H9 (cell line): ENCODE measurements at regions not wholly inside any gene's neighbourhood (a gene's known extent, or its start where the extent isn't known, plus 50 kb on each side); places are given as distances from the start of the nearest gene placed in this dataset.

Experiments used
- DNase-seq: peaks from one replicate; pipeline ENCODE4 v3.0.0-alpha.2; 2017
- H2AFZ ChIP-seq: one replicate; pipeline ENCODE4 v1.6.1; 2013; ENCODE audit warnings: mild to moderate bottlenecking, low read length, control low read depth, moderate library complexity
- H2AK5ac ChIP-seq: 2 replicates; pipeline ENCODE4 v1.6.1; 2013; ENCODE audit warnings: low read length, control low read depth, mixed read lengths; ENCODE audit not compliant: insufficient read length
- H2BK120ac ChIP-seq: one replicate; pipeline ENCODE4 v1.6.1; 2013; ENCODE audit warnings: low read depth, mild to moderate bottlenecking, low read length, control low read depth, inconsistent platforms; ENCODE audit not compliant: poor library complexity, severe bottlenecking
- H2BK12ac ChIP-seq: 2 replicates; pipeline ENCODE4 v1.6.1; 2013; ENCODE audit warnings: low read length, control low read depth, mixed read lengths, low read depth; ENCODE audit not compliant: insufficient read length
- H2BK15ac ChIP-seq: 2 replicates; pipeline ENCODE4 v1.6.1; 2013; ENCODE audit warnings: low read depth, low read length, control low read depth
- H2BK20ac ChIP-seq: one replicate; pipeline ENCODE4 v1.6.1; 2013; ENCODE audit warnings: low read depth, mild to moderate bottlenecking, low read length, control low read depth, inconsistent platforms; ENCODE audit not compliant: poor library complexity, severe bottlenecking
- H2BK5ac ChIP-seq: 2 replicates; pipeline ENCODE4 v1.6.1; 2013; ENCODE audit warnings: low read length, control low read depth, mixed read lengths; ENCODE audit not compliant: insufficient read length
- H3K14ac ChIP-seq: 2 replicates; pipeline ENCODE4 v1.6.1; 2013; ENCODE audit warnings: low read length, control low read depth; ENCODE audit not compliant: insufficient read depth
- H3K18ac ChIP-seq: 2 replicates; pipeline ENCODE4 v1.6.1; 2013; ENCODE audit warnings: low read depth, mild to moderate bottlenecking, mixed read lengths, low read length, control low read depth; ENCODE audit not compliant: insufficient read length
- H3K23ac ChIP-seq: 2 replicates; pipeline ENCODE4 v1.6.1; 2013; ENCODE audit warnings: low read length, control low read depth, mixed read lengths, low read depth; ENCODE audit not compliant: insufficient read length
- H3K23me2 ChIP-seq: 2 replicates; pipeline ENCODE4 v1.6.1; 2013; ENCODE audit warnings: low read depth, mild to moderate bottlenecking, mixed read lengths, low read length, control low read depth; ENCODE audit not compliant: insufficient read length, poor library complexity, severe bottlenecking
- H3K27ac ChIP-seq: 2 replicates; pipeline ENCODE4 v1.5.1; 2013; ENCODE audit warnings: low read length, control low read depth, mixed read lengths, low read depth; ENCODE audit not compliant: insufficient read length
- H3K27me3 ChIP-seq: 2 replicates; pipeline ENCODE4 v1.6.1; 2013; ENCODE audit warnings: low read length, control low read depth, inconsistent platforms; ENCODE audit not compliant: insufficient read depth
- H3K4ac ChIP-seq: 2 replicates; pipeline ENCODE4 v1.6.1; 2013; ENCODE audit warnings: low read depth, mild to moderate bottlenecking, control low read depth, inconsistent platforms, low read length, moderate library complexity
- H3K4me1 ChIP-seq: 2 replicates; pipeline ENCODE4 v1.6.1; 2013; ENCODE audit warnings: low read length, control low read depth, inconsistent platforms; ENCODE audit not compliant: insufficient read depth
- H3K4me2 ChIP-seq: 2 replicates; pipeline ENCODE4 v1.6.1; 2013; ENCODE audit warnings: low read length, control low read depth, mixed read lengths; ENCODE audit not compliant: insufficient read length, insufficient read depth
- H3K56ac ChIP-seq: 2 replicates; pipeline ENCODE4 v1.6.1; 2013; ENCODE audit warnings: low read depth, mild to moderate bottlenecking, mixed read lengths, low read length, control low read depth; ENCODE audit not compliant: insufficient read length
- H3K79me1 ChIP-seq: 2 replicates; pipeline ENCODE4 v1.6.1; 2013; ENCODE audit warnings: low read depth, mild to moderate bottlenecking, moderate library complexity, low read length, control low read depth, inconsistent platforms; ENCODE audit not compliant: insufficient read depth, poor library complexity, severe bottlenecking
- H3K79me2 ChIP-seq: 2 replicates; pipeline ENCODE4 v1.6.1; 2013; ENCODE audit warnings: low read length, control low read depth, inconsistent platforms; ENCODE audit not compliant: insufficient read depth
- H3K9ac ChIP-seq: 2 replicates; pipeline ENCODE4 v1.6.1; 2013; ENCODE audit warnings: low read length, control low read depth, mixed read lengths; ENCODE audit not compliant: insufficient read length; ENCODE audit errors: extremely low read depth
- H3K9me3 ChIP-seq: one replicate; pipeline ENCODE4 v1.6.1; 2013; ENCODE audit warnings: low read depth, low read length, inconsistent platforms; ENCODE audit not compliant: control insufficient read depth
- H3T11ph ChIP-seq: one replicate; pipeline ENCODE4 v1.6.1; 2013; ENCODE audit warnings: mild to moderate bottlenecking, low read length, control low read depth, inconsistent platforms
- H4K20me1 ChIP-seq: one replicate; pipeline ENCODE4 v1.6.1; 2013; ENCODE audit not compliant: control insufficient read depth, insufficient read length, insufficient read depth
- H4K5ac ChIP-seq: 2 replicates; pipeline ENCODE4 v1.6.1; 2013; ENCODE audit warnings: low read depth, mild to moderate bottlenecking, mixed read lengths, low read length, control low read depth; ENCODE audit not compliant: insufficient read length
- H4K8ac ChIP-seq: replicated peaks from 2 replicates; pipeline ENCODE4 v1.6.1; 2013; ENCODE audit warnings: low read length, control low read depth, mixed read lengths, low read depth; ENCODE audit not compliant: insufficient read length
- H4K91ac ChIP-seq: 2 replicates; pipeline ENCODE4 v1.6.1; 2013; ENCODE audit warnings: low read depth, mild to moderate bottlenecking, moderate library complexity, mixed read lengths, low read length, control low read depth; ENCODE audit not compliant: insufficient read length
- H3K27ac Mint-ChIP-seq, 3 experiments: 2 replicates in 2 of 3; 3 replicates in 1 of 3; pipeline ENCODE4 v1.8.0; 2020 to 2021; ENCODE audit warnings: mixed read lengths in 3 of 3, mild to moderate bottlenecking in 1 of 3, moderate library complexity in 1 of 3
- H3K27me3 Mint-ChIP-seq: 2 replicates; pipeline ENCODE4 v1.8.0; 2021; ENCODE audit warnings: low read depth, mild to moderate bottlenecking, moderate library complexity, mixed read lengths
- H3K36me3 Mint-ChIP-seq, 3 experiments: 2 replicates in 2 of 3; 3 replicates in 1 of 3; pipeline ENCODE4 v1.8.0; 2020 to 2021; ENCODE audit warnings: low read depth in 3 of 3, mixed read lengths in 3 of 3; ENCODE audit not compliant: insufficient read depth in 1 of 3
- H3K4me1 Mint-ChIP-seq, 2 experiments: 2 replicates each; pipeline ENCODE4 v1.8.0; 2020; ENCODE audit warnings: mixed read lengths in 2 of 2
- H3K4me3 Mint-ChIP-seq, 2 experiments: 2 replicates in 1 of 2; 3 replicates in 1 of 2; pipeline ENCODE4 v1.8.0; 2020 to 2021; ENCODE audit warnings: mild to moderate bottlenecking in 2 of 2, mixed read lengths in 2 of 2, moderate library complexity in 1 of 2
- H3K9me3 Mint-ChIP-seq, 2 experiments: 2 replicates in 1 of 2; 3 replicates in 1 of 2; pipeline ENCODE4 v1.8.0; 2020; ENCODE audit warnings: mild to moderate bottlenecking in 2 of 2, mixed read lengths in 2 of 2, moderate library complexity in 1 of 2
- WGBS: extraction: QIAGEN DNeasy Blood & Tissue Kit; methylation state at CpG from one replicate; pipeline ENCODE4 v1.1.7; 2013; ENCODE audit warnings: missing lambda C conversion rate, low lambda C conversion rate, mixed read lengths; ENCODE audit not compliant: insufficient read length; ENCODE audit errors: extremely low coverage; 5-methylcytosine and 5-hydroxymethylcytosine counted together
- TF ChIP-seq, protein P1 (sequence below): fragments of 200-600 bp; sonication (generic); conservative IDR thresholded peaks from 3 replicates; pipeline ENCODE4 v1.8.0; 2021; ENCODE audit warnings: antibody characterized with exemption, mild to moderate bottlenecking

DNA sequence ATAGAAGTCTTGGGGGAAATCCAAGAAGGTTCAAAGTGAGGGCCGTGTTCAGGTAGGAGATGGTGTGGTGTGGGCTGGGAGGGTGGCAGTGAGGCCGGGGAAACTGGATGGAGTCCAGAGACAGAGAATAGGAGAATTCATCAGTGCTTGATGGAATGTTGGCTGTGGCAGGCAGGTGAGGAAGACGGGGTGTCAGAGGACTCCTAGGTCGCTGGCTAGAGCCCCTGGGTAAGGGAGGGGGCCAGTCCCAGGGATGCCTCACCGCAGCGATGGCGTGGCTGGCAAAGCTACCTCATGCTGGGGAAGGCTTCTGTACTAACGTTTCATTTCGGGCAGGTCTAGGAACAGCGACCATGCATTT is 373.0 kb downstream of the RPS24 start:
- no peaks in the 10 kb centered on the region for H3K79me2 ChIP-seq
- no peak overlapping the region for H3K23ac ChIP-seq
- no peaks in the 10 kb centered on the region for H3K27me3 ChIP-seq
- DNase-seq = no peak
- H3K4me3 Mint-ChIP-seq = peak overlapping the region; percentile 88
- peak overlapping the region in 2 of 3 experiments; percentile 97 to 99; a peak in 3 of 7 replicates for H3K27ac Mint-ChIP-seq
- peaks cover 0 to 18% (median 0%) of the 10 kb centered on the region in 3 experiments; a peak in 2 of 7 replicates for H3K36me3 Mint-ChIP-seq
- no CpG with 5 or more reads among the region's 10 CpGs for WGBS
- no peak overlapping the region for H4K8ac ChIP-seq
- H4K5ac ChIP-seq = no peak overlapping the region
- H4K91ac ChIP-seq = no peak overlapping the region
- H3K56ac ChIP-seq = no peak overlapping the region
- H3K27me3 Mint-ChIP-seq = peaks cover 27% of the 10 kb centered on the region
- H3K4me2 ChIP-seq = peak overlapping the region; percentile 60
- no peak overlapping the region for H2BK12ac ChIP-seq
- H2AFZ ChIP-seq = no peak overlapping the region
- H3K14ac ChIP-seq = peak overlapping the region; percentile 0; the same call in 1 of the 2 replicates
- H3K27ac ChIP-seq = no peak overlapping the region
- H2BK20ac ChIP-seq = no peak overlapping the region
- peaks cover 0 to 5% of the 10 kb centered on the region in 2 experiments; a peak in 1 of 5 replicates for H3K9me3 Mint-ChIP-seq
- no peak overlapping the region for H2BK5ac ChIP-seq
- no peak overlapping the region for H3K4ac ChIP-seq
- no peak overlapping the region for H3K18ac ChIP-seq
- H3K23me2 ChIP-seq = no peaks in the 10 kb centered on the region
- no peaks in the 10 kb centered on the region for H4K20me1 ChIP-seq
- H3K9me3 ChIP-seq = no peaks in the 10 kb centered on the region
- no peak overlapping the region for H3T11ph ChIP-seq
- peaks cover 27 to 30% of the 10 kb centered on the region in 2 experiments for H3K4me1 Mint-ChIP-seq
- no peak overlapping the region for H2AK5ac ChIP-seq
- peaks cover 6% of the 10 kb centered on the region; the same call in 1 of the 2 replicates for H3K4me1 ChIP-seq
- H2BK120ac ChIP-seq = no peak overlapping the region
- H3K9ac ChIP-seq = no peak overlapping the region
- H3K79me1 ChIP-seq = no peaks in the 10 kb centered on the region
- no peak overlapping the region for H2BK15ac ChIP-seq
- TF ChIP-seq, protein P1, sequence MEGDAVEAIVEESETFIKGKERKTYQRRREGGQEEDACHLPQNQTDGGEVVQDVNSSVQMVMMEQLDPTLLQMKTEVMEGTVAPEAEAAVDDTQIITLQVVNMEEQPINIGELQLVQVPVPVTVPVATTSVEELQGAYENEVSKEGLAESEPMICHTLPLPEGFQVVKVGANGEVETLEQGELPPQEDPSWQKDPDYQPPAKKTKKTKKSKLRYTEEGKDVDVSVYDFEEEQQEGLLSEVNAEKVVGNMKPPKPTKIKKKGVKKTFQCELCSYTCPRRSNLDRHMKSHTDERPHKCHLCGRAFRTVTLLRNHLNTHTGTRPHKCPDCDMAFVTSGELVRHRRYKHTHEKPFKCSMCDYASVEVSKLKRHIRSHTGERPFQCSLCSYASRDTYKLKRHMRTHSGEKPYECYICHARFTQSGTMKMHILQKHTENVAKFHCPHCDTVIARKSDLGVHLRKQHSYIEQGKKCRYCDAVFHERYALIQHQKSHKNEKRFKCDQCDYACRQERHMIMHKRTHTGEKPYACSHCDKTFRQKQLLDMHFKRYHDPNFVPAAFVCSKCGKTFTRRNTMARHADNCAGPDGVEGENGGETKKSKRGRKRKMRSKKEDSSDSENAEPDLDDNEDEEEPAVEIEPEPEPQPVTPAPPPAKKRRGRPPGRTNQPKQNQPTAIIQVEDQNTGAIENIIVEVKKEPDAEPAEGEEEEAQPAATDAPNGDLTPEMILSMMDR = no peak
